SK-N-DZ (cell line): ENCODE measurements at regions not wholly inside any gene's neighbourhood (a gene's known extent, or its start where the extent isn't known, plus 50 kb on each side); places are given as distances from the start of the nearest gene placed in this dataset.
"Not testable (repeated sequence)": the region's sequence is repeated elsewhere in the genome, so short reads cannot be mapped to it uniquely, and the experiment has no call there.

Experiments used
- DNase-seq: peaks from one replicate; pipeline ENCODE4 v3.0.0-alpha.2; 2015; ENCODE audit warnings: low spot score

GRCh38 chr3:5809586-5810246, 622.2 kb downstream of the EDEM1 start:
- DNase-seq, result no peak

- DNase-seq, result no peak
These were observed 623.5 kb downstream of the EDEM1 start for GRCh38 chr3:5811016-5811415.

GRCh38 chr3:5813521-5813920, 626.0 kb downstream of the EDEM1 start:
- no peak for DNase-seq

GRCh38 chr3:5822843-5823242, 635.3 kb downstream of the EDEM1 start:
- no peak for DNase-seq

- DNase-seq, result no peak
These were observed 639.0 kb downstream of the EDEM1 start for GRCh38 chr3:5826467-5826866.

GRCh38 chr3:5828251-5828650, 640.7 kb downstream of the EDEM1 start:
- no peak for DNase-seq

- no peak for DNase-seq
These were observed 652.5 kb downstream of the EDEM1 start for GRCh38 chr3:5840056-5840455.

GRCh38 chr3:5841599-5841998, 654.1 kb downstream of the EDEM1 start:
- DNase-seq, result no peak

- no peak for DNase-seq
These were observed 658.8 kb downstream of the EDEM1 start for GRCh38 chr3:5846261-5846660.

GRCh38 chr3:5861151-5861550, 673.6 kb downstream of the EDEM1 start:
- no peak for DNase-seq

GRCh38 chr3:5874931-5875341, 687.4 kb downstream of the EDEM1 start:
- DNase-seq, result no peak

- no peak for DNase-seq
These were observed 701.3 kb downstream of the EDEM1 start for GRCh38 chr3:5888851-5889250.

GRCh38 chr3:5889374-5889773, 701.9 kb downstream of the EDEM1 start:
- no peak for DNase-seq

- DNase-seq, result peak; percentile 85
These were observed 704.2 kb downstream of the EDEM1 start for GRCh38 chr3:5891711-5892110.

GRCh38 chr3:5898106-5898505, 710.6 kb downstream of the EDEM1 start:
- no peak for DNase-seq

- no peak for DNase-seq
These were observed 711.7 kb downstream of the EDEM1 start for GRCh38 chr3:5899014-5899761.

- DNase-seq, result no peak
These were observed 730.4 kb downstream of the EDEM1 start for GRCh38 chr3:5917932-5918331.

GRCh38 chr3:5918626-5919025, 731.1 kb downstream of the EDEM1 start:
- DNase-seq, result no peak

- DNase-seq, result no peak
These were observed 741.5 kb downstream of the EDEM1 start for GRCh38 chr3:5929027-5929426.

- DNase-seq, result not testable (repeated sequence)
These were observed 756.6 kb downstream of the EDEM1 start for GRCh38 chr3:5944061-5944460.

- DNase-seq, result no peak
These were observed 760.6 kb downstream of the EDEM1 start for GRCh38 chr3:5948084-5948483.

GRCh38 chr3:5951026-5951425, 763.5 kb downstream of the EDEM1 start:
- no peak for DNase-seq

GRCh38 chr3:5972586-5972985, 785.1 kb downstream of the EDEM1 start:
- no peak for DNase-seq
